ENCODE measurements at regions not wholly inside any gene's neighbourhood (a gene's known extent, or its start where the extent isn't known, plus 50 kb on each side); places are given as distances from the start of the nearest gene placed in this dataset.

DNA sequence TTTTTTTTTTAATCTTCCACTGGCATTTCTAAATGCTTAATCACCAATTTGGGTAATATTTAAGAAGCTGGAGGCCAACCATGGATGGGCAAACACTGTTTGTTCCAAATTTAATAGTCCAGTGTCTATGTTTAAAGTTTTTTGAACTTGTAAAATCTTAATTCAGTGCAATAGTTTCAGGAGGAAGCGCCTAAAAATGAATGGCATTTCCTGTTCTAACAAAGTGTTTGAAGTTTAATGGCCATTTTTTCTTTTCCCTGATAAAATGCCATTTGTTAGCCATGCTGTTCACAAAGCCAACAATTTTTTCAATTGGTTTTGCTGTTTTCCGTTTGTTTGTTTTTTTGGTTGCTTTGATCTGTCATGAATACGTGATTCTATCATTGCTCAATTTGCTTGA is 552.1 kb downstream of the LMO4 start:
- Mint-ChIP-seq H3K9me3 (no peaks in the 10 kb centered on the region), H3K4me3 (no peak overlapping the region), H3K4me1 (ENCODE audit: low read depth) (peaks cover 15% of the 10 kb centered on the region), H3K27me3 (ENCODE audit: insufficient read depth) (no peaks in the 10 kb centered on the region), H3K27ac (no peak overlapping the region), H3K36me3 (ENCODE audit: low read depth) (no peaks in the 10 kb centered on the region)
- no peak for TF ChIP-seq CTCF (IDR thresholded peaks at IDR 0.05)
- DNase-seq: peak; percentile 21

DNA sequence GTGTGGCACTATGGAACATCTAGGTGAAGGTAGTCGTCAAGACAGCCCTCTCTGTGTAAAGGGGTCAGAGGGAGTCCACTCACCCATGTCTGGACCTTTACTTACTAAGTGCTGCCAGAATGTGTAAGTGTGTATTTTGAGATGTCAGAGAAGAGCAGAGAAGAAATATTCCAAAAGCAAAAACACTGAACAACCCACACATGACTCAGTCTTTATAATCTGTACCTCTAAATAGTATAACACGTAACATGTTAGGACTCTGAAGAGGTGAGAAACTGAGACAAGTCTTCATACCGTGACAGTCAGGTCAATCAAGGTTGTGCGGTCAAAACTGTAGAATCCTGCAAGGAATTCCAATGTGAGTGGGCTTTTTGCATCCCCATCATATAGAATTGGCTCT is 555.2 kb downstream of the LMO4 start:
- no peak for TF ChIP-seq CTCF (IDR thresholded peaks at IDR 0.05)
- no peak for DNase-seq
- H3K36me3 Mint-ChIP-seq (ENCODE audit: low read depth): no peaks in the 10 kb centered on the region
- no peak overlapping the region for H3K27ac Mint-ChIP-seq
- H3K4me1 Mint-ChIP-seq (ENCODE audit: low read depth): peaks cover 38% of the 10 kb centered on the region
- H3K4me3 Mint-ChIP-seq: no peak overlapping the region
- no peaks in the 10 kb centered on the region for H3K9me3 Mint-ChIP-seq
- H3K27me3 Mint-ChIP-seq (ENCODE audit: insufficient read depth): no peaks in the 10 kb centered on the region

- DNase-seq: no peak
- no peaks in the 10 kb centered on the region for H3K9me3 Mint-ChIP-seq
- no peak for TF ChIP-seq CTCF (IDR thresholded peaks at IDR 0.05)
- H3K4me1 Mint-ChIP-seq (ENCODE audit: low read depth): peaks cover 38% of the 10 kb centered on the region
- H3K27ac Mint-ChIP-seq: no peak overlapping the region
- H3K36me3 Mint-ChIP-seq (ENCODE audit: low read depth): no peaks in the 10 kb centered on the region
- no peaks in the 10 kb centered on the region for H3K27me3 Mint-ChIP-seq (ENCODE audit: insufficient read depth)
- no peak overlapping the region for H3K4me3 Mint-ChIP-seq
Measured at GRCh38 chr1:87884581-87884980, 555.9 kb downstream of the LMO4 start.

DNA sequence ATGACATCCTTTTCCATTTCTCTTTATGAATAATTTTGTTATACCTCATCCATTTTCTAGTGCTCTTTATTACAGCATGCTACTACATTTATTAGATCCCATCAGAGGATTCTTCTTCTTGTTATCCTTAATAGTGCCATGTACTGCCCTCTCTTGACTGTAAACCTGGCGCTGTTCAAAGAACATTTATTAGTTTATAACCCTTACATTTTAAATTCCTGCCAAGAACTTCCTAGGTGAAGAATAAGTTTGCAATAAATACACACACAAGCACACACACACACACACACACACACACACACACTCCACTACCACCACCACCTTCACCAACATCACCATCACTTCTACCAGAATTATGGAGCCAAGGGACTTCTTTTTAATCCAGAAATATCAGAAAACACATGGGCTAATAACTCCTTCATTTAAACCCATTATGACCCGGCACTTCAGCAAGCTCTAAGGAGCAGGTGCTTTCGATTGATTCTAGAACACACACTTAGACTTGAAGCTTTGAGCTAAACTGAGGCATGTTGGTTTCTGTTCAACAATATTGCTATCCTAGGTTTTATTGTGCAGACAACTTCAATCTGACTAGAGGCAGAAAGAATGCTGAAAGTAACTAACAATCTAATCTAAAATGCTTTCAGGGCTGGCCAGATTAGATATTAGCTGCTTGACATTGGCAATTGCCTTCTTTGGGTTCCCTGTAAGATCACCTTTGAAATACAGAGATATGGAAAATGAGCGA is 556.8 kb downstream of the LMO4 start:
- Mint-ChIP-seq H3K27me3 (ENCODE audit: insufficient read depth) (no peaks in the 10 kb centered on the region), H3K4me3 (no peak overlapping the region), H3K9me3 (no peaks in the 10 kb centered on the region), H3K36me3 (ENCODE audit: low read depth) (no peaks in the 10 kb centered on the region), H3K4me1 (ENCODE audit: low read depth) (peaks cover 33% of the 10 kb centered on the region), H3K27ac (no peak overlapping the region)
- DNase-seq: no peak
- TF ChIP-seq CTCF (IDR thresholded peaks at IDR 0.05): no peak

GRCh38 chr1:87887100-87887499 is 558.4 kb downstream of the LMO4 start:
- no peak overlapping the region for H3K4me3 Mint-ChIP-seq
- no peaks in the 10 kb centered on the region for H3K36me3 Mint-ChIP-seq (ENCODE audit: low read depth)
- H3K27me3 Mint-ChIP-seq (ENCODE audit: insufficient read depth): peaks cover 3% of the 10 kb centered on the region; the same call in 1 of the 2 replicates
- H3K4me1 Mint-ChIP-seq (ENCODE audit: low read depth): peaks cover 23% of the 10 kb centered on the region
- no peak for DNase-seq
- no peaks in the 10 kb centered on the region for H3K9me3 Mint-ChIP-seq
- no peak for TF ChIP-seq CTCF (IDR thresholded peaks at IDR 0.05)
- H3K27ac Mint-ChIP-seq: no peak overlapping the region
